Peyer's patch (tissue), 4 donors: ENCODE measurements at regions not wholly inside any gene's neighbourhood (a gene's known extent, or its start where the extent isn't known, plus 50 kb on each side); places are given as distances from the start of the nearest gene placed in this dataset.

Experiments
- POLR2A ChIP-seq, 2 donors: fragments of 450-650 bp; IDR thresholded peaks; one replicate each; pipeline ENCODE4 v1.5.1; 2017; ENCODE audit warnings: antibody characterized with exemption in 2 of 2, mild to moderate bottlenecking in 2 of 2, moderate library complexity in 2 of 2
- TF ChIP-seq, protein P1 (sequence below), 6 experiments: fragments of 450-650 bp in 4 of 6; fragments of 200-600 bp in 2 of 6; sonication (generic) in 1 of 6; IDR thresholded peaks; one replicate each; pipeline ENCODE4 v1.5.1; 2017 to 2019; ENCODE audit warnings: antibody characterized with exemption in 6 of 6, mild to moderate bottlenecking in 3 of 6, moderate library complexity in 1 of 6

DNA sequence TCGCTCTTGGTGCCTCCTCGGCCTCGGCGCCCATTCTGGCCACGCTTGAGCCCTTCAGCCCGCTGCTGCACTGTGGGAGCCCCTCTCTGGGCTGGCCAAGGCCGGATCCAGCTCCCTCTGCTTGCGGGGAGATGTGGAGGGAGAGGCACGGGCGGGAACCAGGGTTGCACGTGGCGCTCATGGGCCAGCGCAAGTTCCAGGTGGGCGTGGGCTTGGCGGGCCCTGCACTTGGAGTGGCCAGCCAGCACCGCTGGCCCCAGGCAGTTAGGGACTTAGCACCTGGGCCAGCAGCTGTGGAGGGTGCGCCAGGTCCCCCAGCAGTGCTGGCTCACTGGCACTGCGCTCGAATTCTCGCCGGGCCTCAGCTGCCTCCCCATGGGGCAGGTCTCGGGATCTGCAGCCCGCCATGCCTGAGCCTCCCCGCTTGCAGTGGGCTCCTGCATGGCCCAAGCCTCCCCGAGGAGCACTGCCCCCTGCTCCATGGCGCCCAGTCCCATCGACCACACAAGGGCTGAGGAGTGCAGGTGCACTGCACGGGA is 106.4 kb downstream of the SMC2 start:
- TF ChIP-seq, protein P1, sequence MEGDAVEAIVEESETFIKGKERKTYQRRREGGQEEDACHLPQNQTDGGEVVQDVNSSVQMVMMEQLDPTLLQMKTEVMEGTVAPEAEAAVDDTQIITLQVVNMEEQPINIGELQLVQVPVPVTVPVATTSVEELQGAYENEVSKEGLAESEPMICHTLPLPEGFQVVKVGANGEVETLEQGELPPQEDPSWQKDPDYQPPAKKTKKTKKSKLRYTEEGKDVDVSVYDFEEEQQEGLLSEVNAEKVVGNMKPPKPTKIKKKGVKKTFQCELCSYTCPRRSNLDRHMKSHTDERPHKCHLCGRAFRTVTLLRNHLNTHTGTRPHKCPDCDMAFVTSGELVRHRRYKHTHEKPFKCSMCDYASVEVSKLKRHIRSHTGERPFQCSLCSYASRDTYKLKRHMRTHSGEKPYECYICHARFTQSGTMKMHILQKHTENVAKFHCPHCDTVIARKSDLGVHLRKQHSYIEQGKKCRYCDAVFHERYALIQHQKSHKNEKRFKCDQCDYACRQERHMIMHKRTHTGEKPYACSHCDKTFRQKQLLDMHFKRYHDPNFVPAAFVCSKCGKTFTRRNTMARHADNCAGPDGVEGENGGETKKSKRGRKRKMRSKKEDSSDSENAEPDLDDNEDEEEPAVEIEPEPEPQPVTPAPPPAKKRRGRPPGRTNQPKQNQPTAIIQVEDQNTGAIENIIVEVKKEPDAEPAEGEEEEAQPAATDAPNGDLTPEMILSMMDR (IDR thresholded peaks at IDR 0.05) = no peak
- TF ChIP-seq POLR2A (IDR thresholded peaks at IDR 0.05) = no peak
